ENCODE measurements at regions not wholly inside any gene's neighbourhood (a gene's known extent, or its start where the extent isn't known, plus 50 kb on each side); places are given as distances from the start of the nearest gene placed in this dataset.

DNA sequence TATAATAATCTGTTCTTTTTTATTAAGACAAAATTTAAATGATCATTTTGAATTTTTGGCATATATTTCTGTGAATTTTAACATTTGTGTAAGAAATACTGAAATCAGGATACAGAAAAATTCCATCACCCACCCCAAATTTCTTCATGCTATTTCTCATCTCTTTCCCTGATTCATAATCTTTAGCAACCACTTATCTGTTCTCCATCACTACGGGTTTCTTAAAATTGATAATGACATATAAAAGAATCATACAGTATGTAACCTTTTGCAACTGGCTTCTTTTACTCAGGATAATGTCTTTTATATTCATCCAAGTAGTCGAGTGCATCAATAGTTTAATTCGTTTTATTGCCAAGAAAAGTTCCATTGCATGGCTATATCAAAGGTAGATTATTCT lies 1627.0 kb downstream of the PCDH9 start:
- TF ChIP-seq EZH2phosphoT487 (IDR thresholded peaks at IDR 0.05; ENCODE audit: low read length), result no peak
- TF ChIP-seq CTCF (IDR thresholded peaks at IDR 0.05; ENCODE audit: low read length), result no peak
- no peak for TF ChIP-seq EZH2 (optimal IDR thresholded peaks at IDR 0.05; ENCODE audit: low read depth, low read length)

All from MM.1S (cell line).